ENCODE measurements at regions not wholly inside any gene's neighbourhood (a gene's known extent, or its start where the extent isn't known, plus 50 kb on each side); places are given as distances from the start of the nearest gene placed in this dataset.

DNA sequence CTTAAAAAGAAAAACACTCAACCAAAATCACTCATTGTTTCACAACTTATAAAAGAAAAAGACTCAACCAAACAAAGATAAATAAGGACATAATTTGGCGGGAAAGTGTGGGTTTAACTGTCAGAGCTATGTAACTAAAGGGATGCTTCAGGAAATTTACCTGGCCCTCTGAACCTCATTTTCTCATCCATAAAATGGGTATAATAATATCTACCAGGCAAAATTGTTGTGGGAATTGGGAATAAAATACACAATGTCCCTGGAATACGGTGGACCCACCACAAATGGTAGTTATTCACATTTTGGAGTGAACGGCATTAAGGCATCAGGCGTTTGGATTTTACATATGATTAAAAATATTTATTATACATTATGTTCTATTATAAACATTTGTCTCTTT is 228.5 kb upstream of the ANKRD55 start:
- no peak overlapping the region for H3K4me2 ChIP-seq
- no peaks in the 10 kb centered on the region for H3K9me2 ChIP-seq (ENCODE audit: insufficient read depth)
- intact Hi-C loops (cut with micrococcal nuclease; ENCODE audit: unreplicated experiment), result no loop called here
- DNase-seq, result no peak
- H3F3A ChIP-seq (ENCODE audit: insufficient read depth, low read depth), result no peaks in the 10 kb centered on the region
- TF ChIP-seq, protein P1, sequence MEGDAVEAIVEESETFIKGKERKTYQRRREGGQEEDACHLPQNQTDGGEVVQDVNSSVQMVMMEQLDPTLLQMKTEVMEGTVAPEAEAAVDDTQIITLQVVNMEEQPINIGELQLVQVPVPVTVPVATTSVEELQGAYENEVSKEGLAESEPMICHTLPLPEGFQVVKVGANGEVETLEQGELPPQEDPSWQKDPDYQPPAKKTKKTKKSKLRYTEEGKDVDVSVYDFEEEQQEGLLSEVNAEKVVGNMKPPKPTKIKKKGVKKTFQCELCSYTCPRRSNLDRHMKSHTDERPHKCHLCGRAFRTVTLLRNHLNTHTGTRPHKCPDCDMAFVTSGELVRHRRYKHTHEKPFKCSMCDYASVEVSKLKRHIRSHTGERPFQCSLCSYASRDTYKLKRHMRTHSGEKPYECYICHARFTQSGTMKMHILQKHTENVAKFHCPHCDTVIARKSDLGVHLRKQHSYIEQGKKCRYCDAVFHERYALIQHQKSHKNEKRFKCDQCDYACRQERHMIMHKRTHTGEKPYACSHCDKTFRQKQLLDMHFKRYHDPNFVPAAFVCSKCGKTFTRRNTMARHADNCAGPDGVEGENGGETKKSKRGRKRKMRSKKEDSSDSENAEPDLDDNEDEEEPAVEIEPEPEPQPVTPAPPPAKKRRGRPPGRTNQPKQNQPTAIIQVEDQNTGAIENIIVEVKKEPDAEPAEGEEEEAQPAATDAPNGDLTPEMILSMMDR (conservative IDR thresholded peaks at IDR 0.05), result no peak
- no peak for TF ChIP-seq EZH2 (IDR thresholded peaks at IDR 0.05; ENCODE audit: low read depth)
- H3K27ac ChIP-seq, result no peak overlapping the region
- BruUV-seq (replicated peaks), result no TSS peak
- ChIA-PET POLR2A (ENCODE audit: unreplicated experiment) (no interaction called here), CTCF (no interaction called here)
- H3K4me1 ChIP-seq (replicated peaks; ENCODE audit: insufficient read depth), result peaks cover 9% of the 10 kb centered on the region; the same call in 1 of the 2 replicates
- no peaks in the 10 kb centered on the region for H4K20me1 ChIP-seq (ENCODE audit: insufficient read depth)
- H3K9me3 ChIP-seq (ENCODE audit: insufficient read depth, low read depth), result no peaks in the 10 kb centered on the region
- H3K4me3 ChIP-seq, result no peak overlapping the region
- H3K36me3 ChIP-seq (ENCODE audit: low read depth), result no peaks in the 10 kb centered on the region
- H3K79me2 ChIP-seq (ENCODE audit: low read depth), result no peaks in the 10 kb centered on the region
- H3K27me3 ChIP-seq (ENCODE audit: insufficient read depth, low read depth), result no peaks in the 10 kb centered on the region
- no peak overlapping the region for H2AFZ ChIP-seq

DNA sequence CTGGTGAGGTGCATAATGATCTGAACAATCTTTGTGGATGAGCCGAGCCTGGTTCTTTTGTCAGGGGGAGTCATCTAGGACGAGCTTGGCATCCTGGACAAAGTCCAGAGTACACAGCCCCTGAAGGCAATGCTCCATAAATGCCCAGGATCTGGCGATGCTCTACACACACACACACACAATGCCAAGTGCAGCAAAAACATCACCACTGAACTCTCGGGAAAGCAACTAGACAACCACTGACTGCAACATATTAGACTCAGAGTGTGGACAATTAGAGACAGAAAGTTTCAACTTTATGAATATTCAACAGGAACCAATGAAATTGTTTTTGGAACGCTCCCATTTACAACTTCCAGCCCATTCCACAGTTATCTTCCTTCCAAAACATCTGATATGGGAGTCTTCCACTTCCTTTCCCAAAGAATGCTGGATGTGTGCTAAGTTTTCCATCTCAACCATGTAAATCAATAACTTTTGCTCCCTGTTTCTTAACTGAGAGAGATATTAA is 227.6 kb upstream of the ANKRD55 start:
- POLR2A ChIA-PET (ENCODE audit: unreplicated experiment), result no interaction called here
- CTCF ChIA-PET, result no interaction called here
- Histone ChIP-seq H3K79me2 (ENCODE audit: low read depth) (no peaks in the 10 kb centered on the region), H3K4me1 (replicated peaks; ENCODE audit: insufficient read depth) (peaks cover 9% of the 10 kb centered on the region; the same call in 1 of the 2 replicates), H4K20me1 (ENCODE audit: insufficient read depth) (no peaks in the 10 kb centered on the region), H3K9me2 (ENCODE audit: insufficient read depth) (no peaks in the 10 kb centered on the region), H3K9me3 (ENCODE audit: insufficient read depth, low read depth) (no peaks in the 10 kb centered on the region), H3K4me3 (no peak overlapping the region), H3F3A (ENCODE audit: insufficient read depth, low read depth) (no peaks in the 10 kb centered on the region), H3K36me3 (ENCODE audit: low read depth) (no peaks in the 10 kb centered on the region), H2AFZ (no peak overlapping the region), H3K4me2 (no peak overlapping the region), H3K27ac (no peak overlapping the region), H3K27me3 (ENCODE audit: insufficient read depth, low read depth) (no peaks in the 10 kb centered on the region)
- BruUV-seq (replicated peaks), result no TSS peak
- TF ChIP-seq, protein P1 (conservative IDR thresholded peaks at IDR 0.05), result no peak
- no peak for TF ChIP-seq EZH2 (IDR thresholded peaks at IDR 0.05; ENCODE audit: low read depth)
- no peak for DNase-seq
- intact Hi-C loops (cut with micrococcal nuclease; ENCODE audit: unreplicated experiment), result no loop called here

GRCh38 chr5:56460195-56460546 is 227.0 kb upstream of the ANKRD55 start:
- ChIA-PET POLR2A (ENCODE audit: unreplicated experiment) (no interaction called here), CTCF (no interaction called here)
- DNase-seq, result no peak
- Histone ChIP-seq H3K27ac (no peak overlapping the region), H3K4me3 (no peak overlapping the region), H3K4me2 (no peak overlapping the region), H3F3A (ENCODE audit: insufficient read depth, low read depth) (no peaks in the 10 kb centered on the region), H4K20me1 (ENCODE audit: insufficient read depth) (no peaks in the 10 kb centered on the region), H3K27me3 (ENCODE audit: insufficient read depth, low read depth) (no peaks in the 10 kb centered on the region), H3K4me1 (replicated peaks; ENCODE audit: insufficient read depth) (0 out of 2 replicates have a peak, but pooled peaks cover 9% of the 10 kb centered on the region), H3K79me2 (ENCODE audit: low read depth) (no peaks in the 10 kb centered on the region), H3K9me2 (ENCODE audit: insufficient read depth) (no peaks in the 10 kb centered on the region), H3K36me3 (ENCODE audit: low read depth) (no peaks in the 10 kb centered on the region), H3K9me3 (ENCODE audit: insufficient read depth, low read depth) (no peaks in the 10 kb centered on the region), H2AFZ (no peak overlapping the region)
- intact Hi-C loops (cut with micrococcal nuclease; ENCODE audit: unreplicated experiment), result no loop called here
- BruUV-seq (replicated peaks), result no TSS peak
- no peak for TF ChIP-seq EZH2 (IDR thresholded peaks at IDR 0.05; ENCODE audit: low read depth)
- TF ChIP-seq, protein P1 (conservative IDR thresholded peaks at IDR 0.05), result no peak

Data from PC-9 (cell line).